ENCODE measurements at regions not wholly inside any gene's neighbourhood (a gene's known extent, or its start where the extent isn't known, plus 50 kb on each side); places are given as distances from the start of the nearest gene placed in this dataset.

DNA sequence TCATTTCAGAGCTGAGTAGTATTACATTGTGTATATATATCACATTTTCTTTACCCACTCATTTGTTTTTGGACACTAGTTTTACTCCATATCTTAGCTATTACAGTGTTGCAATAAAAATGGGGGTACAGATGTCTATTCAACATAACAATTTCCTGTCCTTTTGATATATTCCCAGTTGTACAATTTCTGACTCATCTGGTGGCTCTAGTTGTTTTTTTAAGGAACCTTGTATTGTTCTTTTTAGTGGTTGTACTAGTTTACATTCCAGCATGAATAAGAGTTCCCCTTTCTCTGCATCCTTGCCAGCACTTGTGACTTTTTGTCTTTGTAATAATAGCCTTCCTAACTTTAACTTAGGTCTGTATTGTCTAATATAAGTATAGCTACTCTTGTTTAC lies 739.9 kb downstream of the XPNPEP1 start:
- Histone ChIP-seq H3K4me3 (ENCODE audit: control extremely low read depth in 1 of 5, extremely low read depth in 1 of 5, insufficient read depth in 1 of 5, low read depth in 2 of 5, low read length in 4 of 5) (no peak overlapping the region), H3K9ac (ENCODE audit: low read length) (no peak overlapping the region), H3K27ac (ENCODE audit: low read length in 2 of 2) (no peak overlapping the region), H3K4me1 (ENCODE audit: control insufficient read depth in 2 of 2, insufficient read depth in 2 of 2, low read length in 2 of 2) (no peaks in the 10 kb centered on the region), H4K20me1 (ENCODE audit: control insufficient read depth, insufficient read depth, low read length, poor library complexity, severe bottlenecking) (no peaks in the 10 kb centered on the region), H3K4me2 (replicated peaks; ENCODE audit: low read depth, low read length, poor library complexity, severe bottlenecking) (no peak overlapping the region), H3K9me3 (ENCODE audit: control extremely low read depth in 1 of 3, control insufficient read depth in 2 of 3, insufficient read depth in 1 of 3, low read length in 2 of 3) (peaks cover 3 to 11% (median 6%) of the 10 kb centered on the region in 3 donors), H3K79me2 (ENCODE audit: control insufficient read depth, insufficient read depth, low read length) (no peaks in the 10 kb centered on the region), H2AFZ (ENCODE audit: insufficient read depth, low read depth, low read length, poor library complexity, severe bottlenecking) (no peak overlapping the region), H3K36me3 (replicated peaks in 1 of 2; ENCODE audit: control extremely low read depth in 1 of 2, control insufficient read depth in 1 of 2, extremely low read depth in 1 of 2, insufficient read depth in 2 of 2, low read length in 1 of 2) (no peaks in the 10 kb centered on the region), H3K27me3 (replicated peaks in 1 of 4; ENCODE audit: control extremely low read depth in 1 of 4, control insufficient read depth in 3 of 4, insufficient read depth in 4 of 4, low read length in 3 of 4) (no peaks in the 10 kb centered on the region)
- DNase-seq: no peak
- Mint-ChIP-seq H3K27ac (no peak overlapping the region), H3K27me3 (no peaks in the 10 kb centered on the region), H3K4me1 (no peaks in the 10 kb centered on the region), H3K9me3 (ENCODE audit: insufficient read depth) (peaks cover 5% of the 10 kb centered on the region), H3K4me3 (no peak overlapping the region)
- no peak for TF ChIP-seq CTCF (IDR thresholded peaks at IDR 0.05)
- TF ChIP-seq EZH2 (IDR thresholded peaks at IDR 0.05; ENCODE audit: borderline replicate concordance, insufficient read depth, low read depth, low read length, poor library complexity, severe bottlenecking): no peak
- POLR2A ChIA-PET: no interaction called here
- intact Hi-C loops (cut with micrococcal nuclease): no loop called here
- CTCF ChIA-PET: no interaction called here
- ATAC-seq (ENCODE audit: low read depth): no peak

GRCh38 chr10:109178591-109178990 lies 744.7 kb downstream of the XPNPEP1 start:
- no peak for ATAC-seq (ENCODE audit: low read depth)
- no peaks in the 10 kb centered on the region for H4K20me1 ChIP-seq (ENCODE audit: control insufficient read depth, insufficient read depth, low read length, poor library complexity, severe bottlenecking)
- H3K4me3 ChIP-seq (ENCODE audit: control extremely low read depth in 1 of 5, extremely low read depth in 1 of 5, insufficient read depth in 1 of 5, low read depth in 2 of 5, low read length in 4 of 5): no peak overlapping the region
- CTCF ChIA-PET: no interaction called here
- no peaks in the 10 kb centered on the region for H3K79me2 ChIP-seq (ENCODE audit: control insufficient read depth, insufficient read depth, low read length)
- Mint-ChIP-seq H3K9me3 (ENCODE audit: insufficient read depth) (peaks cover 2% of the 10 kb centered on the region), H3K4me1 (no peaks in the 10 kb centered on the region), H3K27ac (no peak overlapping the region), H3K4me3 (no peak overlapping the region), H3K27me3 (no peaks in the 10 kb centered on the region)
- no peak overlapping the region for H3K4me2 ChIP-seq (replicated peaks; ENCODE audit: low read depth, low read length, poor library complexity, severe bottlenecking)
- no peaks in the 10 kb centered on the region for H3K4me1 ChIP-seq (ENCODE audit: control insufficient read depth in 2 of 2, insufficient read depth in 2 of 2, low read length in 2 of 2)
- no peak overlapping the region for H2AFZ ChIP-seq (ENCODE audit: insufficient read depth, low read depth, low read length, poor library complexity, severe bottlenecking)
- H3K9ac ChIP-seq (ENCODE audit: low read length): no peak overlapping the region
- WGBS (ENCODE audit: insufficient coverage): no CpG with 5 or more reads among the region's 1 CpG
- intact Hi-C loops (cut with micrococcal nuclease): no loop called here
- TF ChIP-seq CTCF (IDR thresholded peaks at IDR 0.05): no peak
- TF ChIP-seq EZH2 (IDR thresholded peaks at IDR 0.05; ENCODE audit: borderline replicate concordance, insufficient read depth, low read depth, low read length, poor library complexity, severe bottlenecking): no peak
- H3K27me3 ChIP-seq (replicated peaks in 1 of 4; ENCODE audit: control extremely low read depth in 1 of 4, control insufficient read depth in 3 of 4, insufficient read depth in 4 of 4, low read length in 3 of 4): no peaks in the 10 kb centered on the region
- no peaks in the 10 kb centered on the region for H3K36me3 ChIP-seq (replicated peaks in 1 of 2; ENCODE audit: control extremely low read depth in 1 of 2, control insufficient read depth in 1 of 2, extremely low read depth in 1 of 2, insufficient read depth in 2 of 2, low read length in 1 of 2)
- DNase-seq: no peak
- no peaks in the 10 kb centered on the region for H3K9me3 ChIP-seq (ENCODE audit: control extremely low read depth in 1 of 3, control insufficient read depth in 2 of 3, insufficient read depth in 1 of 3, low read length in 2 of 3)
- no peak overlapping the region for H3K27ac ChIP-seq (ENCODE audit: low read length in 2 of 2)
- POLR2A ChIA-PET: no interaction called here

Measured in B cell (primary cell).